HG02759 (cell line): ENCODE measurements at regions not wholly inside any gene's neighbourhood (a gene's known extent, or its start where the extent isn't known, plus 50 kb on each side); places are given as distances from the start of the nearest gene placed in this dataset.
"Not testable (repeated sequence)": the region's sequence is repeated elsewhere in the genome, so short reads cannot be mapped to it uniquely, and the experiment has no call there.

Experiments
- ATAC-seq: cut with Tn5 transposase; IDR thresholded peaks from one replicate; pipeline ENCODE4 v1.9.1; 2021; ENCODE audit warnings: mild to moderate bottlenecking, moderate library complexity; ENCODE audit not compliant: unreplicated experiment

GRCh38 chr12:87020071-87020470 lies 763.9 kb upstream of the MGAT4C start:
- ATAC-seq, result no peak

- ATAC-seq, result no peak
These were observed 759.2 kb upstream of the MGAT4C start for GRCh38 chr12:87015352-87015751.

GRCh38 chr12:87008785-87009384 lies 752.7 kb upstream of the MGAT4C start:
- no peak for ATAC-seq

- no peak for ATAC-seq
These were observed 744.9 kb upstream of the MGAT4C start for GRCh38 chr12:87001102-87001501.

GRCh38 chr12:86985298-86985697 lies 729.1 kb upstream of the MGAT4C start:
- no peak for ATAC-seq

GRCh38 chr12:86970595-86970994 lies 714.4 kb upstream of the MGAT4C start:
- not testable (repeated sequence) for ATAC-seq

GRCh38 chr12:86959766-86960458 lies 703.7 kb upstream of the MGAT4C start:
- no peak for ATAC-seq

GRCh38 chr12:86950444-86950843 lies 694.3 kb upstream of the MGAT4C start:
- ATAC-seq, result no peak

- ATAC-seq, result no peak
These were observed 693.9 kb upstream of the MGAT4C start for GRCh38 chr12:86950043-86950442.

- ATAC-seq, result no peak
These were observed 692.7 kb upstream of the MGAT4C start for GRCh38 chr12:86948851-86949250.

GRCh38 chr12:86945685-86946196 lies 689.5 kb upstream of the MGAT4C start:
- ATAC-seq, result no peak

GRCh38 chr12:86944197-86944819 lies 688.1 kb upstream of the MGAT4C start:
- ATAC-seq, result not testable (repeated sequence)

GRCh38 chr12:86931714-86932113 lies 675.5 kb upstream of the MGAT4C start:
- ATAC-seq, result no peak

- ATAC-seq, result no peak
These were observed 673.8 kb upstream of the MGAT4C start for GRCh38 chr12:86929962-86930361.

- ATAC-seq, result no peak
These were observed 660.9 kb upstream of the MGAT4C start for GRCh38 chr12:86917121-86917520.

- no peak for ATAC-seq
These were observed 658.5 kb upstream of the MGAT4C start for GRCh38 chr12:86914721-86915120.

GRCh38 chr12:86911973-86912372 lies 655.8 kb upstream of the MGAT4C start:
- ATAC-seq, result no peak

- no peak for ATAC-seq
These were observed 647.0 kb upstream of the MGAT4C start for GRCh38 chr12:86903159-86903558.

GRCh38 chr12:86860776-86861175 lies 604.6 kb upstream of the MGAT4C start:
- no peak for ATAC-seq

GRCh38 chr12:86852451-86852850 lies 596.3 kb upstream of the MGAT4C start:
- ATAC-seq, result no peak

GRCh38 chr12:86838711-86839110 lies 582.5 kb upstream of the MGAT4C start:
- ATAC-seq, result no peak

GRCh38 chr12:86838260-86838659 lies 582.1 kb upstream of the MGAT4C start:
- no peak for ATAC-seq
